GM18951 (cell line): ENCODE measurements at regions not wholly inside any gene's neighbourhood (a gene's known extent, or its start where the extent isn't known, plus 50 kb on each side); places are given as distances from the start of the nearest gene placed in this dataset.
"Not testable (repeated sequence)": the region's sequence is repeated elsewhere in the genome, so short reads cannot be mapped to it uniquely, and the experiment has no call there.

Experiments used
- POLR2A ChIP-seq: IDR thresholded peaks from 4 replicates; pipeline ENCODE4 v1.6.1; 2011; ENCODE audit warnings: mild to moderate bottlenecking; ENCODE audit not compliant: insufficient read length, insufficient read depth; ENCODE audit errors: extremely low read depth
- in situ Hi-C: fragments of 300-500 bp; cut with MboI; formaldehyde crosslinking; loops from one replicate; pipeline ENCODE4 v1.12.0; 2022; ENCODE audit warnings: low sequenced_read_pairs, mixed read lengths, inconsistent platforms; ENCODE audit not compliant: unreplicated experiment

DNA sequence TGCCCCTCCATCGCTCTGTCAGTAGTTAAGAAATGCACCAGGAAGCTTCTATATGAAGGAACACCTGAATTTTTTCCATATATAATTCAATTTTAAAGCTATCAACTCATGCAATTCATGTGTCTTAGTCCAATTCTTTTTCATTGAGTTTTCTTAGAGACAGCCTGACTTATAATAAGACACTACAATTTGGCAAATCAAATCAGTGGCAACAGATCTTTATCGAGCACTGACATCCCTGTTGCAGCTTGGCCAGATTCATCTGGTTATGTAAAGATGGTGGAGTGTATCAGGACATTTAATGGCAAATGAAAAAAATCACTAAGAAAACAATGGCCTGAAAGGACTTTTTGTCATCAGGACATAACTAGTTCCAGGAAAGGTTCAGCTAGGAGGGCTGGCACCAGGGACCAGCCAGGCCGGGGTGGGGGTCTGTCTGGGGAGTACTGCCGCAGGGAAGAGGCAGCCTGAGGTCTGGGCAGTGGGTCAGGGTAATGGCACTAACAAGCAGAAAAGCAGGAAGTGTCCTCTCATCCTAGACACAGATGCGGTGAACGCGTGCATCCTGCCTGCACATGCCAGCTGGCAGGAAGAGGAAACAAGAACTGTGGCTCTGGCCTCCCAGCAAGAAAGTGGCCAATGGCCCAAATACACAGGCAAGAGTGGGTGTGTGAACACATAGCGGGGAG is 100.5 kb upstream of the LMNTD1 start:
- in situ Hi-C loops = no loop called here
- TF ChIP-seq POLR2A = no peak

DNA sequence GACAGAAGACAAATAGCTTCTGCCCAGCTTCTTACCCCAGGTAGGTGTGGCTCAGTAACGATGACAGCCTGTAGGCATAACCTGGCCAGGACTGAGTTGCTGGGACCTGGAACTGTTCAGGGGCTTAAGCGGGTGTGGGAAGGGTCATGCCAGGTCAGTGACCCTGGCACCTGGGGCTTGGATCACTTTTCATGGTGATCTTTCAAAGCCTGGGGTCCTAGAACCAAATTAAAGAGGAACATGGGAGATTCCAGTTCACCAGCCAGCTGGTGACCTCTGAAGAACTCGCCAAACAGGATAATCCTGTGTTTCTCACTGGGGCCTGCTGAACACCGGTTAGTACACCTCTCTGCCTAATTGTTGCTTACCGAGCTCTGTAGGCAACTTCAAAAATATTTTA is 102.6 kb upstream of the LMNTD1 start:
- TF ChIP-seq POLR2A = no peak
- in situ Hi-C loops = no loop called here

DNA sequence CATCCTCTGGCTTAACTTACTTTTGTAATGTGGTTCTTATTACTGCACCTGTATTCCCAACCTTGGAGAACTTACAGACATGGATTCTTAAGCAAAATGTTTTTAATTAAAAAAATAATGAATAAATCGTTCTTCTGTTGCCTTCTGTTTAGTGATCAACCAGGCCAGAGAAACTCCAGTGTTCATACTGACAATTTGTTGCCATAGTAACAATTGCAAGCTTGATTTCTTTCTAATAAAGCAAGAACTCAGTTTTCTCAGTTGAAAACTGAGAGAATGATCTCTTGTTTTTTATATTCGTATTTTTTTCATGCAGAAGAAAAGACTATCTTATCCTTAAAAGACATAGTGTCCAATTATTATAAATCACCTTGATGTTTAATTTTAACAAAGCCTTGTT is 106.5 kb upstream of the LMNTD1 start:
- TF ChIP-seq POLR2A = no peak

DNA sequence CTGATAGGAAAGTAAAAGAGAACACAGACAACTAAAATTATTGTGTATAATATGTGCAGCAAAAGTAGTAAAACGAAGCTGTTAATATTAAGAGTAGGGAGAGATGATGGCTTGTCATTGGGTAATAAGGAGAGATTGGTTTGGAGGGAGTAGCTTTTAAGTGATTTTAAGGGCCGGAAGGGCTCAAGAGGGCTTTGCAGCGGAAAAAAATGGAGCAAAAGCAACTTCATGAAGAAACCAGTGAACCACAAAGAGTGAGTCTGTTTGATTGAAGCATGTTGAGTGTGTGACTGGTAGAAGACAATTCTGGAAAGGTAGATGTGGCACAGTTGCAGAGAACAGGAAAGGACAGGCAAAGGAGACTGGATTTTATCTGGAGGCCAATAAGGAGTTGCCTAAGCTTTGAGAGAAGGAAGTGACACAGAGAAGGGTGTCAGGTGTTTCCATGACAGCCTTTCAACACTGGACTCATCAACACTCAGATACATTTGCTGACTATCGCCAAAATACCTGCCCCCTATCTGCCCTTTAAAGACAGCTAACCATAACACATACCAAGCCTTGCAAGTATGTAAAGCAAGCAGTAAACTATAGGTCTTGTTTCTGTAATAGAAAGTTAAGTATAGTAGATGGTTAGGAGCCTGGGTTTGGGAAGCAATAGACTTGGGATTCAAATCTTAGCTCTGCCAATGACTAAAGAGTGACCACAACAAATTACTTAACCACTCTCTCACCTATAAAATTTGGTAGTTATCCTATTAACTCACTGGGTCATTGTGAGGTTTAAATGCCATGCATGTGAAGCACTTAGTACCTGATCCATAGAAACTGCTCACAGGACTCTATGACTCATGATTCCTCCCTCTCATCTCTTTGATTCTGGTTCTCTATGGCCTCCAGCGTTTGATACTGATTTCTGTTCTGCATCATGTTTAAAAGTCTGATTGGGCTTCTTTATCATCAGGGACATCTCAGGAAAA is 117.3 kb upstream of the LMNTD1 start:
- no peak for TF ChIP-seq POLR2A
- in situ Hi-C loops = no loop called here

More for the DNA sequence above, 106.5 kb upstream of the LMNTD1 start:
- in situ Hi-C loops = no loop called here

DNA sequence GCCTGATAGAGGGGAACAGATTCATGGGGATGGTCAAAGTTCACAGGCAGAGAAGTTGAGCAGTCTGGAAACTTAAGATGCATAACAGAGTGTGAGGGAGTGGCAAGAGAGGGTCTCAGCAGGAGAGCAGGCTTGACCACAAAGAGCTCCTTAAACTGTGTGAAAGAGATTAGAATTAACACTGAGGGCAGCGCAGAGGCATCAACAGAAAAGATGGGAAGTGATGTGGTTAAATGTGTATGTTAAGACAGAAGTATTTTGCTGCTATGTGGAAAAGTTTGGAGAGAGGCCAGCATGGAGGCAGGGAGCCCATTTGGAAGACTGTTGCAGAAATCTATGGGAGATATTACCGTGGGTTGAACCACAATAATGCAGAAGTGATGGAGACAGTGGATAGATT is 122.7 kb upstream of the LMNTD1 start:
- no peak for TF ChIP-seq POLR2A
- in situ Hi-C loops = no loop called here

DNA sequence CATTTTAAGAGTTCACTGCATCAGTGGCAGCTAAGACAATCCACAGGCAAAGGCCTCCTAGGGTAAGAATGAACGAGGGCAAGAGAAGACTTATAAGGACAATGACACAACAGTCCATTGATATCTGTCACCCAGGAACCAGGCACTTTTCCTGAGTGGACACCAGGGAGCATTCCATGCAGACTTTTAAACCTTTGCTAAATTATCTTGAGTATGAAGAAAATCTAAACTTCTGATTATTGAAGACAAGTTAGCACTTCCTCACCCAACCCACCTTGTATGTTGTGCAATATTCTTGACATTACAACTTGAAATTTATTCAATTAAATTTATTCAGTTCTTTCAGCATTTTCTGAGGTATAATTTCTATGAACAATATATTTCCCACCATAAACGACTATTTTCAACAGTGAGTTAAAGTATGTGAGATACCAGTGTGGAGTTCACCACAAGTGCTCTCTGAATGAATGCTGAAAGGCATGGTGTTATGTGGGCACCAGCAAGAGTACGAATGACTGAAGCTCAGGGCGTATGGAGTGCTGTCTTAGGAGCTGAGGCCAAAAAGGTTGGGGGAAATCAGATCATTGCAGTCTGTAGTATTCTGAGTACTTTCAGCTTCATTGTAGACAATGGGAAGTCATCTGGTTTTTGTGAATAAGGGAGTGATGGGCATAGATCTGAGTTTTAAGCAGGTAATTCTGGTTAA is 124.3 kb upstream of the LMNTD1 start:
- in situ Hi-C loops = no loop called here
- no peak for TF ChIP-seq POLR2A

DNA sequence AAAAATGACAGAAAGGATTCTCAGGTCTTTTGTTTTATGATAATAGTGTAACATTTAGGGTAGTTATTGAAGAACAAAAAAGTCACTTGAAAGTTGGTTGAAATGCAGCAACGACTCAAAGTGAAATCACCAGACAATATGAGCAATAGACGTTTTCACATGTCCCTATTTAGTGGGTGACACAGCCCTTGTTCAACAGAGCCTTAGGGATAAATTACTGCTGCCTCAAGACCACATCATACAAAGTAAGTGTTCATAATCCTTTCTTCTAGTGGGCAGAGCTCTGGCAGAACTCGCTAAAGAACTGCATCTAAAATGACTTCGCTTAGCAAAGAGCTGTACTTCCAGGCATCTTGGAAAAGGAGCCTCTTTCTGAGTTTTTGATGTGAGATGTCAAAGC is 128.5 kb upstream of the LMNTD1 start:
- TF ChIP-seq POLR2A = no peak
- in situ Hi-C loops = no loop called here

DNA sequence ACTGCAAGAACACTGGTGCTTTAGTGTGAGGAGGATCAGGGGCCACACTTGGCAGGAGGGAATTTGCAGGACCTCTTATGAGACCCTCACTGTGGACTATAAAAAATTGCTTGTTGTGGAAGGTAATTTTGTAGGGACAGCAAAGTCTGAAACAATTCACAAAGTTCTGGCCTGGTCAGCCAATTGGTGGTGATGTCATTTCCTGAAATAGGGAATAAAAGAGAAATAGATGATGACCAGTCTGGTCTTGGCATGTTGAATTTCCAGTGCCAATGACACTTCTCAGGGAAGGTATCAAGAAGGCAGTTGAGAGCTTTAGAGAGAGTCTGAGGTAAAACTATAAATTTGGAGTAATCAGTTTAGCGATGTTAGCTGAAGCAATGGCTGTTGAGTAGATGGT is 129.3 kb upstream of the LMNTD1 start:
- in situ Hi-C loops = no loop called here
- no peak for TF ChIP-seq POLR2A

DNA sequence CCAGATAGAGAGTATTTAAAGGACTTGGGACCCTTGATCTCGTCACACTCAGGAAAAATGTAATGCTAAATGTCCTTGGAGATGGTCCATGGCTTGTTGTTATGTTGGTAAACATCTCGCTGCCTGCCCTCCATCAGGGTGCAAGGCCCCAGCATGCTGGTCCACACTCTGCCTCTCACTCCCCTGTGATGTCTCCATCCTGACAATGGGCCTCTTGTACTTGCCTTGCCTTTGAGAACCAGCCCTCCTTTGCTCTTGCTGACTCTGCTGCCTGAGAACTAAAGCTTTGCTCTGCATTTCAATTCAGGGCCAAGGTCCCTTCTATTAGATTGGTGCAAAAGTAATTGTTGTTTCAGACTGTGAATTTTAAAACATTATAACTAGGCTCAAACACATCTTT is 131.0 kb upstream of the LMNTD1 start:
- no peak for TF ChIP-seq POLR2A
- in situ Hi-C loops = no loop called here

DNA sequence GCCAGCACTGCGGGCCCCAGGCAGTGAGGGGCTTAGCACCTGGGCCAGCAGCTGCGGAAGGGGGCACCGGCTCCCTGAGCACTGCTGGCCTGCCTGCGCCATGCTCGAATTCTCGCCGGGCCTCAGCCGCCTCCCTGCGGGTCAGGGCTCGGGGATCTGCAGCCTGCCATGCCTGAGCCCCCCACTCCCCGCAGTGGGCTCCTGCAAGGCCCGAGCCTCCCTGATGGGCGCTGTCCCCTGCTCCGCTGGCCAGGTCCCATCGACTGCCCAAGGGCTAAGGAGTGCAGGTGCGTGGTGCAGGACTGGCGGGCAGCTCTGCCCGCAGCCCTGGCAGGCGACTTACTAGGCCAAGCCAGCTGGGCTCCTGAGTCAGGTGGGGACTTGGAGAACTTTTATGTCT is 133.3 kb upstream of the LMNTD1 start:
- in situ Hi-C loops = no loop called here
- no peak for TF ChIP-seq POLR2A

DNA sequence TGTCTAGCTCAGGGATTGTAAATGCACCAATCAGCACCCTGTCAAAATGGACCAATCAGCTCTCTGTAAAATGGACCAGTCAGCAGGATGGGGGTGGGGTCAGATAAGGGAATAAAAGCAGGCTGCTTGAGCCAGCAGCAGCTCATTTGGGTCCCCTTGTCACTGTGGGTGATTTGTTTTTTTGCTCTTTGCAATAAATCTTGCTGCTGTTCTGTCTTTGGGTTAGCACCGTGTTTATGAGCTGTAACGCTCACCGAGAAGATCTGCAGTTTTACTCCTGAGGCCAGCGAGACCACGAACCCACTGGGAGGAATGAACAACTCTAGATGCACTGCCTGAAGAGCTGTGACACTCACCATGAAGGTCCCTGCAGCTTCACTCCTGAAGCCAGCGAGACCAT is 134.1 kb upstream of the LMNTD1 start:
- in situ Hi-C loops = no loop called here
- TF ChIP-seq POLR2A = no peak

DNA sequence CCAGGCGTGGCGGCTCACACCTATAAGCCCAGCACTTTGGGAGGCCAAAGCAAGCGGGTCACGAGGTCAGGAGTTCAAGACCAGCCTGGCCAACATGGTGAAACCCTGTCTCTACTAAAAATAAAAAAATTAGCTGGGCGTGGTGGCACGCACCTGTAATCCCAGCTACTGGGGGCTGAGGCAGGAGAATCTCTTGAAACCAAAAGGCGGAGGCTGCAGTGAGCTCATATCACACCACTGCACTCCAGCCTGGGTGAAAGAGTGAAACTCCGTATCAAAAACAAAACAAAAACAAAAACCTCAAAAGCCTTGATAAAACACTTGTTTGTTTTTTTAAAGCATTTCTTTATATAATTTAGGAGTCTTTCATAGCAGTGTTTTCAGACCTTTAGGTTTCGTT is 135.8 kb upstream of the LMNTD1 start:
- in situ Hi-C loops = not testable (repeated sequence)

DNA sequence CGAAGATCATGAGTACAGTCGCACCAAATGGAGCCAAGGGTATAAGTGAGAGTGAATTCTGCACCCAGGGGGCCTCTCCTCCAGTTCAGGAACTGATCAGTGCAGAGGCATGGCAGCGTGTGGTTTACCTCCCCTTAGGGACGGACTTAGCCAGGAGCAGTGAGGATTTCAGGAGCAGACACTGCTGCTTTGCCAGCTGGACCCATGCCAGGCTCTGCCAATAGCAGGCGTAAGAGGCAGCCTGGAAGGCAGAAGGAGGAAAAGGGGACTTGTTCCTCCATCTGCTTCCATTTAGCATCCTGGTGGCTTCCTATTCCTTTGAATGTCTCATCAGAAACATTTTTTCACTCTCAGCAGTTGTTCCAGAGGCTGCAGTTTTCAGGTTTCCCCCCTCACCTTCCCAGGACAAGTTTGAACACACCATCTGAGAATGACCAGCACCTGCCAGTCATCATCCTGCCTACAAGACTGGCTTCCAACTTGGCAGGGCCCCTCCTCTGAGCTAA is 137.0 kb upstream of the LMNTD1 start:
- in situ Hi-C loops = no loop called here
- TF ChIP-seq POLR2A = no peak

DNA sequence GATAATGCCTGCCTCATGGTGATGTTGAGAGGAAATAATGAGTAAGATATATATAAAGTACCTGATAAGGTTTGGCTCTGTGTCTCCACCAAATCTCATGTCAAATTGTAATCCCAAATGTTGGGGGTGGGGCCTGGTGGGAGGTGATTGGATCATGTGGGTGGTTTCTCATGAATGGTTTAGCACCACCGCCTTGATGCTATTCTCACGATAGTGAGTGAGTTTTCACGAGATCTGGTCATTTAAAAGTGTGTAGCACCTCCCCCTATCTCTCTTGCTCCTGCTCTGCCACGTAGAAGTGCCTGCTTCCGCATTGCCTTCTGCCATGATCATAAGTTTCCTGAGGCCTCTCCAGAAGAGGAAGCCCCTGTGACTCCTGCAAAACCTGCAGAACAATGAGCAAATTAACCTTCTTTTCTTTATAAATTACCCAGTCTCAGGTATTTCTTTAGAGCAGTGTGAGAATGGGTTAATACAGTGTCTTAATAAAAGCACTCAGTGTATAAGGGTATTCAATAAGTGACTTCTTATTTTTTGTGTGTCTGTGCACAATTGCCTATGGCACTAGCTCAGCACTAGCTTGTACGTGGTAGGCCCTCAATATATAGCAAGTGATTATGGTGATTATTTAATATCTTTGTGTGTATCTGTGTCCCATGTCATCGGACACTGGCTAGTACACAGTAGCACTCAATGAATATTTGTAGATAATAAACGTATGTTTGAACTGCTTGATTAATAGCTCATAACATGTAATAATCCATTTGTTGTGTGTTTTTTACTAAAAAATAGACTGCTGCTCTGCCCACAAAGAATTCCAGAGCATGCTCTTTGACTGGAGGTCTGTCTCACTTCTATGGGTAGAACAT is 138.1 kb upstream of the LMNTD1 start:
- TF ChIP-seq POLR2A = no peak
- in situ Hi-C loops = no loop called here
